HG03571 (cell line): ENCODE measurements at regions not wholly inside any gene's neighbourhood (a gene's known extent, or its start where the extent isn't known, plus 50 kb on each side); places are given as distances from the start of the nearest gene placed in this dataset.
"Not testable (repeated sequence)": the region's sequence is repeated elsewhere in the genome, so short reads cannot be mapped to it uniquely, and the experiment has no call there.

Experiments
- ATAC-seq: cut with Tn5 transposase; IDR thresholded peaks from one replicate; pipeline ENCODE4 v1.9.1; 2021; ENCODE audit not compliant: unreplicated experiment

- ATAC-seq: no peak
These were observed 1075.8 kb downstream of the PCDH9 start for GRCh38 chr13:66154354-66154753.

DNA sequence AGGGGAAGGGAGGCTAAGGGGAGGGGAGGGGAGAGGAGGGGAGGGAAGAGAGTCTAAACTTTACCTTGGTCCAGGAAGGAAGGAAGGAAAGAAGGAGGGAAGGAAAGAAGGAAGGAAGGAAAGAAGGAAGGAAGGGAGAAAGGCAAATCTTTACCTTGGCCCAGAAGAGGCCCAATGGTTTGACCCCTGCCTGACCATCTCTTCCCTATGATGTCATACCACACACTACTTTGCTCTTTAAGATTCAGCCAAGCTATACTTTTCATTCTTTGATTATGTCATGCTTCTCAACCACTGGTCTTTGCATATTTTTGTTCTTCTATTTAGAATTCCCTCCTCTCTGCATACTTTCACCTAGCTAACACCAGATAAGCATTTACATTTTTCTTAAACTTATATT, 1077.5 kb downstream of the PCDH9 start:
- ATAC-seq: no peak

- not testable (repeated sequence) for ATAC-seq
These were observed 1085.8 kb downstream of the PCDH9 start for GRCh38 chr13:66144357-66144756.

- ATAC-seq: peak; percentile 20
These were observed 1090.4 kb downstream of the PCDH9 start for GRCh38 chr13:66139701-66140100.

DNA sequence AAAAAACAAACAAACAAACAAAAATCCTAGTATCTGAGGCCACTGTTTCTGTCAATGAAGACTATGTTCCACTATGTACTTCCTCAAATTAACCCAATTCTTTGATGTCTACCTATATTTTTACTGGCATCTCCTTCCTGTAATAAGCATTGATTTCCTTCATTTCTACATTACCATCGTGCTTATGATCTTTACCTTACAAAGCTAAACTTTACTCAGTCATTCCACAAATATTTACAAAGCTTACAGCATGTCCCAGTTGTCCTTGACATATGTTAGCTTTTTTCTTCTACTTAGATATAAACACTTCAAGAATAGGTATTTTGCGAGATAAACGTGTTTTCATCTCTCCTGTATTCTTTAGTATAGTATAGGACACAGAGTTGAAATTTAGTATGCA, 1090.9 kb downstream of the PCDH9 start:
- ATAC-seq: no peak

GRCh38 chr13:66138172-66138811, 1091.8 kb downstream of the PCDH9 start:
- peak; percentile 93 for ATAC-seq

DNA sequence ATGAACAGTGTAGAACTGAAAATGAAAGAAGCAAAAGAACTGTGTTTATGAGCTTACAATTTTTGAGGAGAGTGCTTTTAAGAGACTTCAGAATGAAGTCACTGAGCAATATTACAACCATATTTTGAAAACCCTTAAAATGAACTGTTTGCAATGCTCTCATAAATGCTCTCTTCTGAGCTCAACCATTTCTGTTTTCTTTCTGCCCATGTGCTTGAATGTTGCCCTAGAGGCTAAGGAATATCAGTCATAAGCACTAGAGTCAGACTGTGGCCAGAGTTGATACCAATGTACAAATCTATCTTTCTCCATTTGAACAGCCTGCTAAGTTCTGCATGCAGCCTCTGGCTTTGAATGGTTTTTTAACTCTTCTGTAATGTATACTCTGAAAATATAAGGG, 1092.8 kb downstream of the PCDH9 start:
- no peak for ATAC-seq

DNA sequence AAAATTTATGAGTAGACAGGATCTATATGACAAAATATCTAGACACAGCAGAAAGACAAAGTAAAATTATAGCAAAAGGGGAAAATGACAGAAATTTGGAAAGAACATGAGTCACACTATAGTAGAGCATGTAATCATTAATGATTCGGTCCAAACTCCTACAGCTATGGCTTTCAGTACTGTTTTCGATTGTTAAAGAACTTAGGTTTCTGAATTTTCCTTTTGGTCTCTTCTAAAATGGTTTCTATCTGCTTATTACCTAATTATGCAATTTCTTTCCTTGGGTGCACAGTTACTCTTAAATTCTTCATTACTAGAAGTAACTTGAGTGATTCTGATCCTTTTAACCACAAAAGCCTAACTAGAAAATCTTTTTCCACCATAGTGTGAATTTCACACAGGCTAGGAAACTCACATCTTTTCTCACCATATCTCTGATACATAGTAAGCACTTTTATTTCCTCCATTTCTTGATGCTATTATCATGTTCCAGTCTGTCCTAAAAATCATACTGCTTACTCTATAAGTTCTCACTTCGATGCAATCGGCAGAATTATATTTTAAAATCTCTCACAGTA, 1101.4 kb downstream of the PCDH9 start:
- peak; percentile 98 for ATAC-seq

DNA sequence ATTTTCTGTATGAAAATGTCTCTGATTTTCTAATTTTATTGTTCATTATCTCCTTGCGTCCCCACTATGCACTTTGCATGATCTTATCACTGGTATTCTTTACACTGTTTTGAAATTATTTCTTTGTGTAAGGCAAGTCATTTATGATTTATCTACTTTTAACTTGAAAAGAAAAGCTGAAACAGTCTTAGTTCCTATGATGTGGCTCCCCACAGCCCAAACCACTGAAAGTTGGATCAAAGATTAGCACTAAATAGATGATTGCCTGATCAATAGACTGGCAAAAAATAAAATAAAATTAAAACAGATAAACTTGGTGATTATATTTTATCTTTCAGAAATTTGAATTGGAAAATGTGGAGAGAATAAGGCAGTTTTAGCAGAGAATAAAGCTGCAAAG, 1101.9 kb downstream of the PCDH9 start:
- ATAC-seq: peak; percentile 36

DNA sequence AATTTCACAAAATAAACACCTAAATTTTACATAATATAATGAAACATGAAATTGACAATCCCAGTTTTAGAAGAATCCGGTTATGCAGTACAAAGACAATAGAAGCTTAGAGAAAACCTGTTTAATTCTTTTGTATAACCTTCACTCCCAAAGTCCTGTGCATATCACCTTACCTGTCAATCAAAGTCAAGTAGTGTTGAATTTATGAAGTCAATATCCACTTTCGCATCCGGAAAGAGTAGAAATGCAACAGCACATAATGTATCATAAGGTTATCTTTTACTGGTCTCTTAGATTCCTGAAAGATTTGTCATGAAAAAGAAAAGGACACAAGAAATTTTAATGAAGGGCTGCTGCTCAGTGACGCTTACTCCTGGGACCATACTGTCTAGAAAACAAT, 1112.6 kb downstream of the PCDH9 start:
- no peak for ATAC-seq

DNA sequence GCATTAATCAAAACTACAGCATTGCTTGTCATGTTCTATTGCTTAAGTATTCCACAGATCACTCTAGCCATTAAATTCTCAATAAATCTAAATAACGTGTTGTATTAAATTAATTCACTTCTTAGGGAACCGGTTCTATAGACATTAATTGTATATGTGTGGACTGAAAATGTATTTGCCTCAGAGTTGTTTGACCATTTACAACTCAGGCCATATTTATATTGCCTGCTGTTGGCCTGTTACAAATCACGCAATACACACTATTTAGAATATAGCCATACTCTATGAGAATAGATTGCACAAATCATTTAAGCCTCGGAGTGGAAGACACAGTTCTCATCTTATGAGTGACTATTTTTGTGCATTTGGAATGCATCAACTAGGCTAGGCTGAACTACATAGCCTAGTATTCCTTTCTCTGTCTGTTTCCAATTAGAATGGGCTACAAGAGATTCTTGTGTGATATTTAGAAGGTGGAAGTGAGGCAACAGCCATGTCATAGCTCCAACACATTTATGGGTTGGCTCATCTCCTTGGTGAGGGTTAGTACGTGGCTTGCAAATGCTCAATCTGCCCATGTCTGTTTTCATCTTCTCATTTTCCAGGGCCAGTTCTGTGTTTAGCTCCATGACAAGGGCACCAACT, 1116.1 kb downstream of the PCDH9 start:
- ATAC-seq: no peak

DNA sequence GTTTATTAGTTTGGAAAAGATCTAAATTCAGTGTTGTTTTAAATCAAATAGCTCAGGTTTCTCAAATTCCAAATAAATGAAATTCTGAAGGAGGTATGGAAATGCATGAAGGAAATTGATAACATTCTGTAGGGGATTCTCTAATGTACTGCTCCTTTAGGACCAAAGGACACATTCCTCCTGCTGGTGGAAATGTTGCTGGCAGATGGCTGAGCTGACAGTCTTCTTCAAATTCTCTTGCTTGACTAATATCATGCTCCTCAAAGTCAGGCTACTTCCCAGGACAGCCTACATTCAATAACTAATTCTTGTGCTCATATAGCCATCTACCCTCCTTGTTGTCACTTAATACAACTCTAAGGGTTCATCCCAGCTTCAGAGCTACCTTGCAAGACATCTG, 1118.5 kb downstream of the PCDH9 start:
- no peak for ATAC-seq

GRCh38 chr13:66106246-66106645, 1123.9 kb downstream of the PCDH9 start:
- no peak for ATAC-seq

DNA sequence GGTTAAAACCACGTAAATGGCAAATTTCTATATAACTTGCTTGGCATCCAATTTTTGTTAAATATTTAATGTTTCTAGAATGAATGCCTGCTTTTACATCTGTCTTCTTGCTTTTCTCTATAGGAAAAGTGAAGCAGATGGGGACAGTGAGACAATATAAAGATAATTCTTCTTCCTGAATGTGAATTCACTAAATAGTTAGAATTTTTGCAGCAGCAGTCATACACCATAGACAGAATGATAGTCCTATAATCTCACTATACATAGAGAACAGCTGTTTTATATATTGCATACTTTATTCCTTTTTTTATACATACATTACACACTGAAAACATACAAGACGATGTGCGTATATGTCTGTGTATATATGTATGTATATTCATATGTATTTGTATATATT, 1127.3 kb downstream of the PCDH9 start:
- no peak for ATAC-seq

DNA sequence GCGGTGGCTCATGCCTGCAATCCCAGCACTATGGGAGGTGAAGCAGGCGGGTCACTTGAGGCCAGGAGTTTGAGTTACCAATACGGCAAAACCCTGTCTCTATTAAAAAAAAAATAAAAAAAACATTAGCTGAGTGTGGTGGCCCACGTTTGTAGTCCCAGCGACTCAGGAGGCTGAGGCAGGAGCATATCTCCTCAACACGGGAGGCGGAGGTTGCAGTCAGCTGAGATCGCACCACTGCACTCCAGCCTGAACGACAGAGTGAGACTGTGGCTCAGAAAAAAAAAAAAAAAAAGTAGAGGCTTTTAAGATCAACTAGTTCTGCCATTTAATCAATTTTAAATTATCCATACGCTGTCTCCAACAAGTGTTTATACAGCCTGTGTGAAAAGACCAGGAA, 1130.3 kb downstream of the PCDH9 start:
- no peak for ATAC-seq

GRCh38 chr13:66098931-66099628, 1131.1 kb downstream of the PCDH9 start:
- ATAC-seq: no peak

DNA sequence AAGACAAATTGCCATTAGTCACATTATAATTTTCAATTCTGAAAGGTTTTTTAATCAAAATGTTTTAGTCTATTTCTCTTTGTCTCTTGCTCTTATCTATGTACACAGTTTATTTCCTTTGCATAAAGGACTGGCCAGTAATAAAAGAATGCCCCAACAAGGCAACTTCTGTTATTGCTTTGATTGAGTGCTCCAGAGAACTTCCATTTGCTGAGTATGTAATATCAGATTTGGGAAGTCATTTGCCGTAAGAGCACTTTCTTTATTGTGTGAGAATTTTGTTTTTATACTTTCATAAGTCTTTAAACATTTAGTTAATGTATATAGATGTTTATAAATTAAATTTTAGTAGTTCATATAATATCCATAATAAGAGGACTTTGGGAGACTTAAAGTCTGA, 1140.4 kb downstream of the PCDH9 start:
- no peak for ATAC-seq

GRCh38 chr13:66087269-66087710, 1142.8 kb downstream of the PCDH9 start:
- ATAC-seq: peak; percentile 61

- no peak for ATAC-seq
These were observed 1152.9 kb downstream of the PCDH9 start for GRCh38 chr13:66077132-66077689.

DNA sequence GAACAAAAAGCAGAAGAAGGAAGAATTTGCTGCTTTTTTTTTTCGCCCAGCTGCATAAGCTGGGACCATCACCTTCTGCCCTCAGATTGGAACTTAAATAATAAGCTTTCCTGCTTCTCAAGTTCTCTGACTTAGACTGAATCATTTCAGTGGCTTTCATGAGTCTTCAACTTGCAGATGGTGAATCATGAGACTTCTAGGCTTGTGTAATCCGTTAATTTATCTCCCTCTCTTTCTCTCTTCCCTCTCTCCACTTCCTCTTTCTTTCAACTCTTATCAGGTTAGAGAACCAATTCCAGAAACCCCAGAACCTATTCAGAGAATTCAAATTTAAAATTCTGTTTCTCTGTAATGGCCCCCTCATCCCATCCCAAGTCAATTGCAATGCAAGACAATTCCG, 1153.7 kb downstream of the PCDH9 start:
- no peak for ATAC-seq

DNA sequence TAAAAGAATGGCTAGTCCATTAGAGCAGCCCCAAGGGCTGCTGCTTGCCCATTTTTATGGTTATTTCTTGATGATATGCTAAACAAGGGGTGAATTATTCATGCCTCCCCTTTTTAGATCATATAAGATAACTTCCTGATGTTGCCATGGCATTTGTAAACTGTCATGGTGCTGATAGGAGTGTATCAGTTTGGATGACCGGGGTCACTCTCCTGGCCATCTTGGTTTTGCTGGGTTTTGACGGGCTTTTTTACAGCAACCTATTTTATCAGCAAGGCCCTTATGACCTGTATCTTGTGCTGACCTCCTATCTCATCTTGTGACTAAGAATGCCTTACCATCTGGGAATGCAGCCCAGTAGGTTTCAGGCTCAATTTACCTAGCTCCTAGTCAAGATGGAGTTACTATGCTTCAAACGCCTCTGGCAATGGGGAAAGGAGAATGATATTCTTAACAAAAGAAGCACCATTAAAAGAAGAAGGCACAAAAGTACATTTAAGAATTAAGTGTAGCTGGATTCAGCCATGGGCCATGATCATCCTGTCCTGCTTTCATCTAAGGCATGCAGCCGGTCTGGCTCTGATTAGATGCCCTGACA, 1156.0 kb downstream of the PCDH9 start:
- no peak for ATAC-seq
